PC-9 (cell line): ENCODE measurements at regions not wholly inside any gene's neighbourhood (a gene's known extent, or its start where the extent isn't known, plus 50 kb on each side); places are given as distances from the start of the nearest gene placed in this dataset.

ENCODE experiments used
- EZH2 ChIP-seq: fragments of 200-600 bp; sonication (generic); IDR thresholded peaks from 2 replicates; pipeline ENCODE4 v1.8.0; 2017; ENCODE audit warnings: antibody characterized with exemption, low read depth
- TF ChIP-seq, protein P1 (sequence below): fragments of 200-600 bp; sonication (generic); conservative IDR thresholded peaks from 2 replicates; pipeline ENCODE4 v1.6.1; 2017; ENCODE audit warnings: mixed run types, antibody characterized with exemption, mild to moderate bottlenecking, moderate library complexity

DNA sequence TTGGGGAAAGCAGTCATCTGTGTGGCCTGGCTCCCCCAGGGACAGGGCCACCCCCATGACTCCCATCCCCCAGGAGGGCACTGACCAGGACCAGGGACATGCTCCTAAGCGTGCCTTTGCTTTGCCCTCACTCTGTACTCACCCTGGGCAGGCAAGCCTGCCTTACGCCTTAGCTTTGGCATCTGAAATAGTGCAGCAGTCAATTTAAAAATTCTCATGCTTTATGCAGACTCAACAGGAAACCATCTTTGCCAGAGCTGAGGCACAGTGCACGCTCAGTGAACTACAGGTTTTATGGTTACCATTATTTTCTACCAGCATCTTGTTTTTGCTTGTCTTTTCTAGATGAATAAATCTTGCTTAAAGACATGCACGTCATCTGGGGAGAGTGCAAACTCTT, 323.5 kb downstream of the IRX2 start:
- TF ChIP-seq, protein P1, sequence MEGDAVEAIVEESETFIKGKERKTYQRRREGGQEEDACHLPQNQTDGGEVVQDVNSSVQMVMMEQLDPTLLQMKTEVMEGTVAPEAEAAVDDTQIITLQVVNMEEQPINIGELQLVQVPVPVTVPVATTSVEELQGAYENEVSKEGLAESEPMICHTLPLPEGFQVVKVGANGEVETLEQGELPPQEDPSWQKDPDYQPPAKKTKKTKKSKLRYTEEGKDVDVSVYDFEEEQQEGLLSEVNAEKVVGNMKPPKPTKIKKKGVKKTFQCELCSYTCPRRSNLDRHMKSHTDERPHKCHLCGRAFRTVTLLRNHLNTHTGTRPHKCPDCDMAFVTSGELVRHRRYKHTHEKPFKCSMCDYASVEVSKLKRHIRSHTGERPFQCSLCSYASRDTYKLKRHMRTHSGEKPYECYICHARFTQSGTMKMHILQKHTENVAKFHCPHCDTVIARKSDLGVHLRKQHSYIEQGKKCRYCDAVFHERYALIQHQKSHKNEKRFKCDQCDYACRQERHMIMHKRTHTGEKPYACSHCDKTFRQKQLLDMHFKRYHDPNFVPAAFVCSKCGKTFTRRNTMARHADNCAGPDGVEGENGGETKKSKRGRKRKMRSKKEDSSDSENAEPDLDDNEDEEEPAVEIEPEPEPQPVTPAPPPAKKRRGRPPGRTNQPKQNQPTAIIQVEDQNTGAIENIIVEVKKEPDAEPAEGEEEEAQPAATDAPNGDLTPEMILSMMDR = no peak
- TF ChIP-seq EZH2 = no peak
